HL-60 (cell line): ENCODE measurements at regions not wholly inside any gene's neighbourhood (a gene's known extent, or its start where the extent isn't known, plus 50 kb on each side); places are given as distances from the start of the nearest gene placed in this dataset.

Experiments
- CTCF ChIP-seq: IDR thresholded peaks from one replicate; pipeline ENCODE4 v1.5.1; 2011; ENCODE audit warnings: low read length, control low read depth, inconsistent platforms; ENCODE audit not compliant: insufficient read depth
- GABPA ChIP-seq: IDR thresholded peaks from 2 replicates; pipeline ENCODE4 v1.6.1; 2012; ENCODE audit warnings: low read depth
- POLR2AphosphoS5 ChIP-seq: IDR thresholded peaks from 2 replicates; pipeline ENCODE4 v1.6.1; 2012; ENCODE audit warnings: low read depth
- REST ChIP-seq: IDR thresholded peaks from 2 replicates; pipeline ENCODE4 v1.6.1; 2012; ENCODE audit warnings: low read depth; ENCODE audit not compliant: insufficient replicate concordance
- SPI1 ChIP-seq: IDR thresholded peaks from 2 replicates; pipeline ENCODE4 v1.6.1; 2012; ENCODE audit warnings: low read depth, mild to moderate bottlenecking, borderline replicate concordance

GRCh38 chr2:8312221-8312620 is 369.6 kb upstream of the ID2 start:
- TF ChIP-seq CTCF, result no peak
- no peak for TF ChIP-seq POLR2AphosphoS5
- no peak for TF ChIP-seq REST
- TF ChIP-seq GABPA, result no peak
- no peak for TF ChIP-seq SPI1
